ENCODE measurements at regions not wholly inside any gene's neighbourhood (a gene's known extent, or its start where the extent isn't known, plus 50 kb on each side); places are given as distances from the start of the nearest gene placed in this dataset.

DNA sequence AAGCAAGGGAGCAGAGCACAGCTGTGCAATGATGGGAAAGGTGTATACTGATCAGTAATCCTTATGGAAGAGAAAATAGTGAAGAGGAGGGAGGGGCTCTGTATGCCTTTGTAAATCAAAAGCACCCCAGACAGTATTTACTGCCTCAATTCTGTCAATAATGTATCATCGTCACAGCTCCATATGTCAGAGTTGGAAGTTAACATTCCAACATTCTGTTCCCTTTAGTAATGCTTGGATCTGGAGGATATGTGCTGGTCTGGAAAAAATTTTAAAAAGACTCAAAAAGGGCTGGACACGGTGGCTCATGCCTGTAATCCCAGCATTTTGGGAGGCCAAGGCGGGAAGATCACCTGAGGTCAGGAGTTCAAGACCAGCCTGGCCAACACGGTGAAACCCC is 310.4 kb downstream of the ACTL7B start:
- Mint-ChIP-seq H3K4me1 (ENCODE audit: low read depth) (no peaks in the 10 kb centered on the region), H3K4me3 (no peak overlapping the region), H3K9me3 (no peaks in the 10 kb centered on the region), H3K27ac (no peak overlapping the region), H3K27me3 (no peaks in the 10 kb centered on the region), H3K36me3 (ENCODE audit: low read depth) (no peaks in the 10 kb centered on the region)

DNA sequence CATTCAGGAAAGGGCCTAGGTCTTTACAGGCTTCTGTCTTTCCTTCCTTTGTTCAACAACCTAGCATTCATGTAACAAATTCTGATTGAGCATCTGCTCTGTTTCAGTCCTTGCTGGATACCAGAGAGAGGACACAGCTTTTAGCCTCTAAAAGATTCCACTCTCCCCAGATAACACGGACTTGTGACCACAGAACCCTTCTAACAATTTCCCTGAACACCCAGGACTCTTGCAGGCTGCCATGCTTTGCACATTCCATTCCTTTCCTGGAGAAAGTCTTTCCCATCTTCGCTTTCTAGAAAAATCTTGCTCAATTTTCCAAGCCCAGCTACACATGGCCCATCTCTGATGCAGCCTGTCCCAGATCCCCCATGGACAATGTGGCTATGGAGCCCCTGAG is 310.9 kb downstream of the ACTL7B start:
- H3K9me3 Mint-ChIP-seq = no peaks in the 10 kb centered on the region

DNA sequence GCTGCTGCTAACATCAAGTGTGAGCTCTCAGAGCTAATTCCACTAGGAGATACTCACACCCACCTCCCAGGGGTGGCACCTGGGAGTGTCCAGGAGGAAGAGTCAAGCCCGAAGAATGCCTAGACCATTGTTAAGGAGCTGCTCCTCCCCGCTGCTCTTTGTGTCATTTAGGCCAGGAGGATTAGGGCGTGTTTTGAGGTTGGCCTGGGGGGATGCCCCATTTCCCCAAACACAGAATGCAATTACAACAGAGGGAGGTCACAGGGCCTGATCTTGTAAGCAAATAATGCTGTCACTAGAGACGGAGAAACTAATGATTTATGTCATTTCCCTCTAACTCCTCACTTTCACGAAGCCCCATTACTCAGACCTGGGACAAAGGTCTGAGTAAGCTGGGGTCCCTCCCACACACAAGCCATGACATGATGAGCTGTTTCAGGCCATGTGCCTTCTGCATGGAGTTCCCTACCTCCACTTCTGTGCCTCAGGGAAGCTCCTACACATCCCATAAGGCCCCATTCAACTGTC is 312.5 kb downstream of the ACTL7B start:
- Mint-ChIP-seq H3K9me3 (peaks cover 4% of the 10 kb centered on the region), H3K4me3 (no peak overlapping the region), H3K36me3 (ENCODE audit: low read depth) (no peaks in the 10 kb centered on the region), H3K27me3 (no peaks in the 10 kb centered on the region), H3K27ac (no peak overlapping the region), H3K4me1 (ENCODE audit: low read depth) (no peaks in the 10 kb centered on the region)

More for the DNA sequence above, 310.9 kb downstream of the ACTL7B start:
- no peaks in the 10 kb centered on the region for H3K36me3 Mint-ChIP-seq (ENCODE audit: low read depth)
- H3K27ac Mint-ChIP-seq = no peak overlapping the region
- H3K4me3 Mint-ChIP-seq = no peak overlapping the region
- H3K4me1 Mint-ChIP-seq (ENCODE audit: low read depth) = no peaks in the 10 kb centered on the region
- no peaks in the 10 kb centered on the region for H3K27me3 Mint-ChIP-seq

DNA sequence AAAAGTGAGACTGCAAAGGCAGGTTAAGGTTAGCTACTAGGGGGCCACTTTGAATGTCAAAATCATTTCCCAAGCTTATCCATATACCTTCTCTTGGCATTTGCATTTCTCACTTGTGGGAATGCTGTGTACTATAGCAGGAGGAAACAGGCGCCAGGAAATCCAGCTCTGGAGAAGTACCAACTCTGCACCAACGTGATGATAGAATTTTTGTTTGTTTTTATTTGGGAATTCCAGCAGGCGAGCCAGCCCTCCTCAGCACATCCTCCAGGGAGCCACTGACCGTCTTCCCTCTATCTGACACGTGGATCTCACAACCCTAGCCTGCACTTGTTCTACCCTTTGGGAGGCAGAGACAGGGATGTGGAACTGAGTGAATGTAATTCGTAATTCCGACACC is 318.0 kb downstream of the ACTL7B start:
- Mint-ChIP-seq H3K36me3 (ENCODE audit: low read depth) (no peaks in the 10 kb centered on the region), H3K27ac (no peak overlapping the region), H3K4me1 (ENCODE audit: low read depth) (no peaks in the 10 kb centered on the region), H3K9me3 (peaks cover 13% of the 10 kb centered on the region), H3K4me3 (no peak overlapping the region), H3K27me3 (no peaks in the 10 kb centered on the region)

DNA sequence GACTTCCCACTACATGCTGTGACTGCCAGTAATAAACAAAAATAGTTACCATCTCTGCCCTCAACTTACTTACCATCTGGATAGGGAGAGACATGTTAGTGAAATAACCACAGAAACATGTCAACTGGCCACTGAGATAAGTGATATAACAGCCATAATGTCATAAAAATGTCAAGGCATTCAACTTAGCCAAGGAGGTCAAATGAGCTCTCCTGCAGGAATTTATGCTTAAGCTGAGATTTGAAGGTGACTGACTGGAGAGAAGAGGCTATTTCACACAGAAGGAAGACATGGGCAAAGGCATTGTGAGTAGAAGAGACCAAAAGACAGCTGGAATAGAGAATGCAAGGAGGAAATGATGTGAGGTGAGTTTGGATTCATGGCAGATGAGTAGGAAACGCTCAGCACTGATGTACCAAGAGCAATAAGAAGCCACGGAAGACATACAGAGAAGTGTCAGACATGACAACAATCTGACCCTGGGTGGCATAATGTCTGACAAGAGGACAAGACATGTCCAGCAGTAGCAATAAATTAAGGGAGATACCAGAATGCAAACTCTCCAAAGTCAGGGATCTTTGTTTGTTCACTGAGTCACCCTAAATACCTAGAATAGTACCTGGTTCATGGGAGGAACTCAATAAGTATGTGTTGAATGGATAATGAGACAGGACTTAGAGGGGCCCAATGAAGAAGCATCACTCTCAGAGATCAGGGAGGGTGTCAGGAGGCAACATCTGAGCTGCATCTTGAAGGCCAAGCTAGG is 318.8 kb downstream of the ACTL7B start:
- no peak overlapping the region for H3K27ac Mint-ChIP-seq
- H3K4me3 Mint-ChIP-seq = no peak overlapping the region
- H3K4me1 Mint-ChIP-seq (ENCODE audit: low read depth) = no peaks in the 10 kb centered on the region
- no peaks in the 10 kb centered on the region for H3K36me3 Mint-ChIP-seq (ENCODE audit: low read depth)
- H3K27me3 Mint-ChIP-seq = no peaks in the 10 kb centered on the region
- H3K9me3 Mint-ChIP-seq = peaks cover 13% of the 10 kb centered on the region

DNA sequence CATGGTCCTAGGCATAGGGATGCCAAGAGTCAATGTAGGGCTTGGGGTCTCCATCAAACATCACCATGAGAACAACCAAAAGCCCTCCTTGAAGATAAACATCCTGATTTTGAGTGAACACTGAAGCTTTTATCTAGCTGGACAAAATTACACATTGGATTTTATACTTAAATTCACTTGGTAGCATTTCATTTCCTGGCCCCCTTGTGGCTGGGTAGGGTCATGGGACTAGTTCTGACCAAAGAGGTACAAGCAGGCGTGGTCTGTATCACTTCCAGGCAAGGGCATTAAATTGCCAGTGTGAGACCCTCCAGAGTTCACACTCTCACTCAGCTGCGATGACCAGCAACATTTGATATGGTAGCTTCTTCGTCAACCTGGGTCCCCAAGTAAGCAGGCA is 320.3 kb downstream of the ACTL7B start:
- Mint-ChIP-seq H3K4me3 (no peak overlapping the region), H3K36me3 (ENCODE audit: low read depth) (no peaks in the 10 kb centered on the region), H3K4me1 (ENCODE audit: low read depth) (no peaks in the 10 kb centered on the region), H3K27ac (no peak overlapping the region), H3K27me3 (no peaks in the 10 kb centered on the region), H3K9me3 (peaks cover 13% of the 10 kb centered on the region)

DNA sequence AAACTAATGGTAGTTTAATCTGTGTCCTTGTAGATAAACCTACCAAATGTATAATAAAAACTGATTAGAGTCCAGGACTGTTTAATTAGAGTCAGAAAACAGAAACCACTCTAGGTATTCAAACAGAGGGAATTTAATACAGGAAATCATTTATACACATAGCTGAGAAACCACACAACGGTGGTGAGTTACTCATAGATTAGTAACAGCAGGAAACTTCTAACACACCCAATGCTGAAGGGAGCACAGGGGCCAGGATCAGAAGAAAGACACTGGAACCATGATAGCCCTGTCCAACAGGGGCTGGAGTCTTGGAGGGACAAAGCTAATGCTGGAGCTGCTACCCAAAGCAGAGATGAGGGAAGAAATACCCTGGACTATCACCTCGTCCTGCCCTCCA is 321.0 kb downstream of the ACTL7B start:
- no peaks in the 10 kb centered on the region for H3K36me3 Mint-ChIP-seq (ENCODE audit: low read depth)
- H3K4me3 Mint-ChIP-seq = no peak overlapping the region
- H3K27me3 Mint-ChIP-seq = no peaks in the 10 kb centered on the region
- H3K27ac Mint-ChIP-seq = no peak overlapping the region
- H3K4me1 Mint-ChIP-seq (ENCODE audit: low read depth) = no peaks in the 10 kb centered on the region
- peaks cover 13% of the 10 kb centered on the region for H3K9me3 Mint-ChIP-seq

DNA sequence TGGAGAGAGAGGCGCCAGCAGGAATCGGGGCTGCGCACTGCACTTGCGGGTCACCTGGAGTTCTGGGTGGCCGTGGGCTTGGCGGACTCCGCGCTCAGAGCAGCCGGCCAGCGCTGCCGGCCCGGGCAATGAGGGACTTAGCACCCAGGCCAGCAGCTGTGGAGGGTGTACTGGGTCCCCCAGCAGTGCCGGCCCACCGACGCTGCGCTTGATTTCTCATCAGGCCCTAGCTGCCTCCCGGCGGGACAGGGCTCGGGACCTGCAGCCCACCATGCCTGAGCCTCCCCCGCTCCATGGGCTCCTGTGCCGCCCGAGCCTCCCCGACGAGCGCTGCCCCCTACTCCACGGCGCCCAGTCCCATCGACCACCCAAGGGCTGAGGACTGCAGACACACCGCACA is 325.6 kb downstream of the ACTL7B start:
- no peak overlapping the region for H3K27ac Mint-ChIP-seq

DNA sequence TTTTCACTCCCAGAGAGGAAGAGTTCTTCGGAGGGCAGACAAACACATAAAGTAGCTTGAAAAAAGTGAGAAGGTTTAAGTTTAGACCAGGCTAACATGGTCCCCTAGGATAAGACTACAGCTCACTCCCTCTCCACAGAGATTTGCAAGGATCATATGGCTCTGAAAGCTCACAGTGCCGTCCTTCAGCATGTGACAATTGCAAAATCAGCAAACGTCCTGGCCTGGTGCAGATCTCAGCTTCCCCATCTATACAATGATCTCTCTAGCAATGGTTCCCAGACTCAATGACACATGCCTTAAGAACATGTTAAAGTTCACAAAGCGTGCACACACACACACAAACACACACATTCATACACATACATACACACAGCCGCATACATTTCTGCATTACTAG is 327.6 kb downstream of the ACTL7B start:
- Mint-ChIP-seq H3K4me1 (ENCODE audit: low read depth) (no peaks in the 10 kb centered on the region), H3K36me3 (ENCODE audit: low read depth) (no peaks in the 10 kb centered on the region), H3K27ac (no peak overlapping the region), H3K27me3 (no peaks in the 10 kb centered on the region), H3K9me3 (no peaks in the 10 kb centered on the region), H3K4me3 (no peak overlapping the region)

More for the DNA sequence above, 325.6 kb downstream of the ACTL7B start:
- no peaks in the 10 kb centered on the region for H3K9me3 Mint-ChIP-seq
- H3K27me3 Mint-ChIP-seq = no peaks in the 10 kb centered on the region
- H3K4me1 Mint-ChIP-seq (ENCODE audit: low read depth) = no peaks in the 10 kb centered on the region
- no peaks in the 10 kb centered on the region for H3K36me3 Mint-ChIP-seq (ENCODE audit: low read depth)
- H3K4me3 Mint-ChIP-seq = no peak overlapping the region

DNA sequence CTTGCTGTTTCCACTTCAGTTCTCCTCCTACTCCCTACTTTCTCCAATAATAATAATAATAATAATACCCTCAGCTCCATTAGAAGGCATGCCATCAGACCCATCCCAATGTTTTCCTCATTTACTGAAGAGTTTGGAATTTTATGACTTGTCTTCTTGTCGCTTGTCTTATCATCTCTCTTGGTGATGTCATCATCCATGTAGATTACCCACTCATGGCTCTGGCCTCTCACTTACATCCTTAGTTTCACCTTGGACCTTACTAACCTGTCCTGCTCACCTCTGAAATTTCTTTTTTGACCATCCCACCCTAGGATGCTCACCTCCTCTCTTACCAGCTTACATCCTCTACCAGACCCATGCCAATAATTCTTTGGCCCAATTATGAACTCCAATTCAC is 329.3 kb downstream of the ACTL7B start:
- Mint-ChIP-seq H3K36me3 (ENCODE audit: low read depth) (no peaks in the 10 kb centered on the region), H3K4me3 (no peak overlapping the region), H3K4me1 (ENCODE audit: low read depth) (no peaks in the 10 kb centered on the region), H3K27ac (no peak overlapping the region), H3K9me3 (no peaks in the 10 kb centered on the region), H3K27me3 (no peaks in the 10 kb centered on the region)

DNA sequence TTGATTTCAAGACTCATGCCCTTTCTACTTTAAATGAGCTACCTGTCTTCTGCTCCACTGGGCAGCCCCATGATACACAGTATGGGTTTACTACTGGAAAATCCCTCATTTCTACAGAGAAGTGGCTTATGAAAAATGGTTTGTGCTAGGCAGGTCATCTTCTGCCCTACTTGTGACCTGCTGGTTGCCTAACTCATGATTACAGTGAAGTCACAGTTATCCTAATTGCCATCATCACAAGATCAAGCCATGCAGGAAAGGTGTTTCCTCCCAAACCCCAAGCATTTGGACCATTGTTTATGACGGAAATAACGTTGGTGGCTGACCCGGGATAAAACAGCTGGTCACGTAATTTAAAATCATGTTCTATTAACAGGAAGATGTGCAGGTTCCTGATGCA is 330.6 kb downstream of the ACTL7B start:
- H3K36me3 Mint-ChIP-seq (ENCODE audit: low read depth) = no peaks in the 10 kb centered on the region
- no peaks in the 10 kb centered on the region for H3K27me3 Mint-ChIP-seq
- H3K4me3 Mint-ChIP-seq = no peak overlapping the region
- H3K27ac Mint-ChIP-seq = no peak overlapping the region
- no peaks in the 10 kb centered on the region for H3K4me1 Mint-ChIP-seq (ENCODE audit: low read depth)
- peaks cover 4% of the 10 kb centered on the region for H3K9me3 Mint-ChIP-seq

DNA sequence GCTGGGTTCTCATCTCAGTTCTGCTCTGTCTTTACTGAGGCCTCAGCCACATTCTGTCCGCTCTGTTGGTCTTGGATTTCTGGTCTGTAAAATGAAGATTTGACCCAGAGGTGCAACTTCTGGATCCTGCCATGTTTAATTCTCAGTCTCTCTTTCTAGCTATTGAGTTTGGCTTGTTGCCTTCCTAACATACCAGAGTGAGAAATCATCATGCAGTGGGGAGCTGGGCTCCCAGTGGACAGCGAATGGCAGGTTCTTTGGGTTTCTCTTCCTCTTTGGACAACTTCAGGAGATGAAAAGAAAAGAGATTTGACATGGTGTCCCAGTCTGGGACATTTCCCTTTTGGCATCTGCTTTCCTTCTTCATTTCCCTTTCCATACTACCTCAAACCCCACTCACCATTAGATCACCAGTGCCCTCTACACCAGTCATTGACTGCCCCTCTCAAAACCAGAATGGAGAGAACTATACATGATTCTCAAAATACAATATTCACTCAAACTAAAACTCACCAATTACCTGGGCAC is 334.7 kb downstream of the ACTL7B start:
- no peaks in the 10 kb centered on the region for H3K27me3 Mint-ChIP-seq
- H3K4me3 Mint-ChIP-seq = no peak overlapping the region
- no peaks in the 10 kb centered on the region for H3K4me1 Mint-ChIP-seq (ENCODE audit: low read depth)
- H3K9me3 Mint-ChIP-seq = peaks cover 4% of the 10 kb centered on the region
- no peaks in the 10 kb centered on the region for H3K36me3 Mint-ChIP-seq (ENCODE audit: low read depth)
- H3K27ac Mint-ChIP-seq = no peak overlapping the region

DNA sequence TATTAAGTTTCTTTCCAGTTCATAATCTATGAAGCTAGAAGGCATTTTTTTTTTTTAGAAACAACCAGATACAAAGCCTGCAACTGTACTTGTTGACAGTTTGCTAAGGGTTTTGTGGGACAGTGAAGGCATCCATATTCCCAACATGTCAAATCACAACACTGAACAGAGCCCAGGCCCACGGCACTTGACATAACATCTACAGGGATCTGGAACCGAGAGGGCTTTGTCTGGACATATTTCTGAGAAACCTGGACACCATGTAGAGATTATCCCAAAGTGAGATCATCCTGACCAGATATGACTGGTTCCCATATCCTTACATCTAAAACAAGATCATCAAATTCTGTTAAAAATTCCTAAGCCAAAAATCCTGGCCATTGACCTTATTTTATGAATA is 336.3 kb downstream of the ACTL7B start:
- H3K27me3 Mint-ChIP-seq = no peaks in the 10 kb centered on the region
- H3K9me3 Mint-ChIP-seq = peaks cover 4% of the 10 kb centered on the region
- H3K4me3 Mint-ChIP-seq = no peak overlapping the region
- H3K36me3 Mint-ChIP-seq (ENCODE audit: low read depth) = no peaks in the 10 kb centered on the region
- no peak overlapping the region for H3K27ac Mint-ChIP-seq
- H3K4me1 Mint-ChIP-seq (ENCODE audit: low read depth) = no peaks in the 10 kb centered on the region

DNA sequence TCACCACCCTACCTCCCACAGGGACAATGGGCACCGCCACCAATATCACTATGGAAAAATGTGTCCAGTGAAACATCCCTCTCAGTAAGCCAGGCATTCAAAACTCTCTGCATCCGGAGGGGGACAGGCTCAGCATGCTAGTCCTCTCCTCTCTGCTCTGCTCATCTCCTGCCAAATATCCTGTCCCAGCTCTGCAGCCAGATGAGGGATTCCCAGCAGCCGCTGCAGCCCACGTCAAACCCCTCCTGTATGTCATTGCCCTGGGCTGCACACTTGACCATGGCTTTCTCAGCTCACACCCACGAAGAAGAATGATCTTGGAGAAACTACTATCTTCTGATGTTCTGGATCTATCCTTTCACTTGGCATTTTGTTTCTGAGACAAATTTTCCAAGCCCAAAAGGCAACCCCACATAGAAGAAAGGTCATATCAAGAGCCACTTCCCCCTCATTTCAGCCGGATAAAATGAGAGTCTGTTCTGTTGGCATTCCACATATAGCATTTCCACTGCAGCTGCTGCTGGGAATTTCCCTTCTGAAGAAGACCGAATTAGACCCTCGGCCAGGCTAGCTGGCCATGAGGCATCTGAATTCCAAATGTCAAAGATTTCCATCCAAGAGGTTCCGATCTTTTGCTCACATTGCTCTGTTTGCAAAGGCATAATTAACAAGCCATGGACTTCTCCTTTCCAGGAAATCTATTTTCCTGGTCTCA is 338.0 kb downstream of the ACTL7B start:
- H3K9me3 Mint-ChIP-seq = peaks cover 4% of the 10 kb centered on the region
- no peaks in the 10 kb centered on the region for H3K4me1 Mint-ChIP-seq (ENCODE audit: low read depth)
- H3K27ac Mint-ChIP-seq = no peak overlapping the region
- no peaks in the 10 kb centered on the region for H3K27me3 Mint-ChIP-seq
- H3K4me3 Mint-ChIP-seq = no peak overlapping the region
- H3K36me3 Mint-ChIP-seq (ENCODE audit: low read depth) = no peaks in the 10 kb centered on the region

DNA sequence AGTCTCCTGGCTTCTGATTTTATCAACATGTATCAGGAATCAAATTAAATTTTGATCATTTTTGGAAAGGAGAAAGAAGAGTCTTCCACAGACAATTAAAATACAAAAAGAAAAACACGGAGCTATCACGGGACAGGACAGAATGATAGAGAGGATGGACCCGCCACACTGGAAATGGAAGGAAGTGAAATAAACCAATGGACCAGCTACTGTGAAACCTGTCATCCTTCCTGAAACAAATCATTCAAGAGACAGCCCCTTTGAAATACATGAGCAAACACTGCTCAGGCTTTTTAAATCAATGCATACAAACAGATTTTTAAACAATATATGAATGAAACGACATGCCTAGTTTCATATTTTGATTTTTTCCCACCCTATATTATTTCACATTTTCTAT is 339.4 kb downstream of the ACTL7B start:
- Mint-ChIP-seq H3K27me3 (no peaks in the 10 kb centered on the region), H3K4me1 (ENCODE audit: low read depth) (no peaks in the 10 kb centered on the region), H3K27ac (no peak overlapping the region), H3K9me3 (peaks cover 9% of the 10 kb centered on the region), H3K36me3 (ENCODE audit: low read depth) (no peaks in the 10 kb centered on the region), H3K4me3 (no peak overlapping the region)

All from stimulated activated naive CD8-positive, alpha-beta T cell treated with anti-CD3 and anti-CD28 coated beads, Interleukin-15, Interleukin-2, amounts not matched to agents 100 ng/mL and 50 ng/mL, for 24 hours (primary cell).